CD4-positive, CD25-positive, alpha-beta regulatory T cell (primary cell): ENCODE measurements at regions not wholly inside any gene's neighbourhood (a gene's known extent, or its start where the extent isn't known, plus 50 kb on each side); places are given as distances from the start of the nearest gene placed in this dataset.

ENCODE experiments used
- ATAC-seq, 2 donors: fragments of 150-1000 bp; cut with Tn5 transposase; one replicate each; pipeline ENCODE4 v1.10.0; 2021; ENCODE audit warnings: low read depth in 2 of 2, moderate number of reproducible peaks in 2 of 2, moderate library complexity in 1 of 2
- DNase-seq, 3 donors: peaks; one replicate each; pipeline versions ENCODE4 v3.0.0 to v3.0.0-alpha.2; 2012 to 2022; ENCODE audit warnings: mixed read lengths in 1 of 3
- H3K27ac ChIP-seq: one replicate; pipeline ENCODE4 v1.7.0; 2013; ENCODE audit warnings: mild to moderate bottlenecking, low read length; ENCODE audit not compliant: insufficient read depth, poor library complexity, severe bottlenecking
- H3K27me3 ChIP-seq: one replicate; pipeline ENCODE4 v1.7.0; 2013; ENCODE audit warnings: low read length; ENCODE audit not compliant: control insufficient read depth, insufficient read depth
- H3K36me3 ChIP-seq: one replicate; pipeline ENCODE4 v1.7.0; 2013; ENCODE audit warnings: mild to moderate bottlenecking, low read length, moderate library complexity; ENCODE audit not compliant: control insufficient read depth, insufficient read depth
- H3K4me1 ChIP-seq: 2 replicates; pipeline ENCODE4 v1.7.0; 2013; ENCODE audit warnings: mild to moderate bottlenecking, low read length; ENCODE audit not compliant: insufficient read depth, control insufficient read depth, poor library complexity, severe bottlenecking
- H3K4me3 ChIP-seq: one replicate; pipeline ENCODE4 v1.7.0; 2013; ENCODE audit warnings: low read depth, mild to moderate bottlenecking, low read length, moderate library complexity
- H3K9me3 ChIP-seq, 2 experiments: 1 replicate in 1 of 2; 2 replicates in 1 of 2; pipeline ENCODE4 v1.7.0; 2013; ENCODE audit warnings: low read length in 2 of 2, mild to moderate bottlenecking in 1 of 2, moderate library complexity in 1 of 2; ENCODE audit not compliant: control insufficient read depth in 2 of 2
- H3K27ac Mint-ChIP-seq, 3 donors: one replicate each; pipeline ENCODE4 v1.8.0; 2020 to 2022; ENCODE audit warnings: mild to moderate bottlenecking in 3 of 3, mixed read lengths in 3 of 3, moderate library complexity in 2 of 3
- H3K27me3 Mint-ChIP-seq: one replicate; pipeline ENCODE4 v1.8.0; 2022; ENCODE audit warnings: mild to moderate bottlenecking, mixed read lengths
- H3K36me3 Mint-ChIP-seq: one replicate; pipeline ENCODE4 v1.8.0; 2020; ENCODE audit warnings: mixed read lengths
- H3K4me1 Mint-ChIP-seq, 4 donors: one replicate each; pipeline ENCODE4 v1.8.0; 2020 to 2022; ENCODE audit warnings: mixed read lengths in 4 of 4, mild to moderate bottlenecking in 1 of 4
- H3K4me3 Mint-ChIP-seq, 4 donors: one replicate each; pipeline ENCODE4 v1.8.0; 2020 to 2022; ENCODE audit warnings: mild to moderate bottlenecking in 4 of 4, mixed read lengths in 4 of 4, moderate library complexity in 3 of 4
- H3K9me3 Mint-ChIP-seq, 7 donors: one replicate each; pipeline ENCODE4 v1.8.0; 2020 to 2022; ENCODE audit warnings: mixed read lengths in 7 of 7, mild to moderate bottlenecking in 3 of 7, moderate library complexity in 2 of 7

DNA sequence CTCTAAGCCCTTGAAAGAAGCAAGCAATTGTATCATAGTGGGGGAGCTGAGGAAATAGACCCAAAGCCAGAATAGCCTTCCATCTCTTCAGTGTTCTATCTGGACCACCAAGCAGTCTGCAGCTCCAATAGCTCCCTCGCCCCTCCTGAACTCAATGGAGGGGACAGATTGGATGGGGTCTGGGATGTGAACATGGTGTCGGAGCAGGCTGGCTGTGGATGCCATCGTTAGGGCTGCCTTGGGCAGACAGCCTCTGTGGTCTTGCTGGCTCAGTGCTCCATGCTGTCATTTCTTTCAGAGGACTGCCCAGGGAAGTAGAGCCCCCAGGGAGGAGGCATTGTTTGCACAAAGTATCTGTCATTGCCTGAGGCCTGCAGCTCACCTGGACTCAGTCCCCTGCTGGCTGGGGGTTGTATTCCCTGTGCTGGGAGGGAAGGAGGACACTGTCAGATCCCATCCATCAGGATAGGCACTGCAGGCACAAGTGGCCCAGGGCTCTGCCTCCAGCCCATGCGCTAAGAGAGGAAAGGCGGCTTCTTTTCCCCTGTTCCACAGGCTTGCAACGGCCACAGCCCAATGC is 537.7 kb downstream of the BUD13 start:
- no peak overlapping the region for H3K4me3 Mint-ChIP-seq
- Histone ChIP-seq H3K36me3 (no peaks in the 10 kb centered on the region), H3K27me3 (no peaks in the 10 kb centered on the region), H3K27ac (no peak overlapping the region), H3K4me3 (no peak overlapping the region), H3K9me3 (no peaks in the 10 kb centered on the region), H3K4me1 (no peaks in the 10 kb centered on the region)
- DNase-seq, result no peak
- H3K27ac Mint-ChIP-seq, result no peak overlapping the region
- no peak for ATAC-seq
- H3K4me1 Mint-ChIP-seq, result no peaks in the 10 kb centered on the region
- peaks cover 4% of the 10 kb centered on the region for H3K27me3 Mint-ChIP-seq
- peaks cover 0 to 3% (median 0%) of the 10 kb centered on the region in 7 donors for H3K9me3 Mint-ChIP-seq
- no peaks in the 10 kb centered on the region for H3K36me3 Mint-ChIP-seq

DNA sequence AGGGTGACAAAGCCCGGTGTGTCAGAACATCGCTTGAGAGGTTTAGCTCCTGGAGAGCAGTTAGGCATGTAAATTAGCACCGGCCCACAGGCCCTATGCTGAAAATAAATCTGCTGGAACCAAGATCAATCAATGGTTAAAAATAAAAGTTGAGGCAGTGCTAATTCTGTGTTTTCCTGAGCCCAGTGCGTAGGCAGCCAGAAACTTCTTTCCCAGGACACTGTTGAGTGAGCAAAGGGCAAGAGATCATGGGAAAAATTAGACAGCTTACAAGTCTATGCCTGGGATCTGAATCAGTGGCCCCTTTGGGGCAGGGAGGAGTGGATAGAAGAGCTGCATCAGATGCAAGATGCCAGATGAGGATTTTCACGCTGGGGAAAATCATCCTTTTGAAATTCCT is 539.2 kb downstream of the BUD13 start:
- H3K9me3 ChIP-seq, result no peaks in the 10 kb centered on the region
- Mint-ChIP-seq H3K27ac (no peak overlapping the region), H3K36me3 (no peaks in the 10 kb centered on the region), H3K4me3 (no peak overlapping the region), H3K9me3 (peaks cover 0 to 3% (median 0%) of the 10 kb centered on the region in 7 donors), H3K4me1 (no peaks in the 10 kb centered on the region), H3K27me3 (peaks cover 5% of the 10 kb centered on the region)
- H3K4me1 ChIP-seq, result no peaks in the 10 kb centered on the region
- H3K27ac ChIP-seq, result no peak overlapping the region
- ATAC-seq, result no peak
- no peaks in the 10 kb centered on the region for H3K27me3 ChIP-seq
- no peak for DNase-seq
- no peaks in the 10 kb centered on the region for H3K36me3 ChIP-seq
- no peak overlapping the region for H3K4me3 ChIP-seq

DNA sequence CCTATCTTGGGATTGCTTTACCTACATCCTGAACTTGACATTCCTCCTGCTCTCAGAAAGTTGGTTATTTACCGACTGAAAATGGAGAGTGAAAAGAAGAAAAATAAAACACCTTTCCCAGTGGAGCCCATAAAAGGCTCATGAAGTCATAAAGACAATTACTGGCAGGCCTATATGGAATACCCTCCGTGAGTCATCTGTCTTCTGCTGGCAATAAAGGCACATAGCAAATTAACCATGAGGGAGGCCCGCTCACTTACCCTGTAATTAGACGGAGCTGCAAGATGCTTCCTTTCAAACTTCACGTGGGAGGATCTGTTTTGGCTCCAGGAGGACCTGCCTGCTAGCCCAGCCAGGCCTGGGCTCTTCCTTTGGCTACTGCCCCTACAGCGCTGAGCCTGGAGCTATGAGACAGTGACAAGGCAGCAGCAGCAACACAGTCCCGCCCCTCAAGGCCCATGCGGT is 540.4 kb downstream of the BUD13 start:
- Mint-ChIP-seq H3K4me3 (no peak overlapping the region), H3K27me3 (peaks cover 6% of the 10 kb centered on the region), H3K27ac (no peak overlapping the region), H3K4me1 (no peaks in the 10 kb centered on the region), H3K36me3 (no peaks in the 10 kb centered on the region), H3K9me3 (peaks cover 0 to 3% (median 0%) of the 10 kb centered on the region in 7 donors)
- no peaks in the 10 kb centered on the region for H3K36me3 ChIP-seq
- H3K27ac ChIP-seq, result no peak overlapping the region
- DNase-seq, result no peak
- no peak for ATAC-seq
- H3K9me3 ChIP-seq, result no peaks in the 10 kb centered on the region
- no peaks in the 10 kb centered on the region for H3K27me3 ChIP-seq
- H3K4me3 ChIP-seq, result no peak overlapping the region
- no peaks in the 10 kb centered on the region for H3K4me1 ChIP-seq

DNA sequence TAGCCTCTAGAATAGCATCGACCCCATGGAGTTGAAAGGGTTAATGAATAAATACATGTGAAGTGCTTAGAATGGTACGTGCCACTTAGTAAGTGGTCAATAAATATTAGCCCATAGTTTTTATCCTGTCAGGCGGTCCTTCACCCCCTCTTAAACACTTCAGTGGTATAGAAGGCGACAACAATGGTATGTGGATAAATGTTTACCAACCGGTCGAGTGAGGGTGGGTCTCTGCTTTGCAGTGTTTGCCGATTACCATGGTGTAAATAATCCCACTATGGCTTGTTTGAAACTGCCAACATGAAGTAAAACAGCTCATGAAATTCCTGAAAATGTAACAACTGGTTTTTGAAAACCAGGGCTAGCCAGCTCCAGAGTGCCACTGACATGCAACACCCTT is 541.2 kb downstream of the BUD13 start:
- no peaks in the 10 kb centered on the region for H3K36me3 Mint-ChIP-seq
- Histone ChIP-seq H3K36me3 (no peaks in the 10 kb centered on the region), H3K4me3 (no peak overlapping the region), H3K4me1 (no peaks in the 10 kb centered on the region), H3K9me3 (no peaks in the 10 kb centered on the region), H3K27ac (no peak overlapping the region), H3K27me3 (no peaks in the 10 kb centered on the region)
- H3K4me1 Mint-ChIP-seq, result no peaks in the 10 kb centered on the region
- DNase-seq, result no peak
- no peak overlapping the region for H3K4me3 Mint-ChIP-seq
- peaks cover 0 to 3% (median 0%) of the 10 kb centered on the region in 7 donors for H3K9me3 Mint-ChIP-seq
- H3K27ac Mint-ChIP-seq, result no peak overlapping the region
- peaks cover 9% of the 10 kb centered on the region for H3K27me3 Mint-ChIP-seq
- no peak for ATAC-seq

DNA sequence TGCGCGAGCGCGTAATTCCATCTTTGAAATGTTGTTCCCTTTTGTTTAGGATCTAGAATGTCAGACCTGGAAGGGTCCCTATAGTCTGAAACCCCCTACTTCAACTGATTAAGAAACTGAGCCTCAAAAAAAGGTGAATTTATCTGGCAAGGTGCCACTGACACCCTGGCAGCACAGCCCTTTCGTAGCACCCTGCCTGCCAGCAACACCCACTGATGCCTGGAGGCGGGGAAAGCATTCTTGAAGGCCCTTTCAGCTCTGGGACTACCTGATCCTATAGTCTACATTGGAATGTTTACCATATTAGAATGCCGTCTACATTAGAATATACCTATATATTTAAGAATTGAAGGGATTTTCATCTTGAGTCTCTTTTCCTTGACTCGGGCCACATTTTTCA is 542.3 kb downstream of the BUD13 start:
- no peaks in the 10 kb centered on the region for H3K9me3 ChIP-seq
- DNase-seq, result no peak
- peaks cover 0 to 2% (median 0%) of the 10 kb centered on the region in 7 donors for H3K9me3 Mint-ChIP-seq
- H3K36me3 ChIP-seq, result no peaks in the 10 kb centered on the region
- H3K36me3 Mint-ChIP-seq, result no peaks in the 10 kb centered on the region
- no peak overlapping the region for H3K4me3 Mint-ChIP-seq
- H3K4me3 ChIP-seq, result no peak overlapping the region
- H3K27me3 Mint-ChIP-seq, result peaks cover 18% of the 10 kb centered on the region
- no peak overlapping the region for H3K27ac Mint-ChIP-seq
- no peaks in the 10 kb centered on the region for H3K4me1 Mint-ChIP-seq
- no peaks in the 10 kb centered on the region for H3K27me3 ChIP-seq
- H3K27ac ChIP-seq, result no peak overlapping the region
- ATAC-seq, result no peak
- H3K4me1 ChIP-seq, result no peaks in the 10 kb centered on the region

DNA sequence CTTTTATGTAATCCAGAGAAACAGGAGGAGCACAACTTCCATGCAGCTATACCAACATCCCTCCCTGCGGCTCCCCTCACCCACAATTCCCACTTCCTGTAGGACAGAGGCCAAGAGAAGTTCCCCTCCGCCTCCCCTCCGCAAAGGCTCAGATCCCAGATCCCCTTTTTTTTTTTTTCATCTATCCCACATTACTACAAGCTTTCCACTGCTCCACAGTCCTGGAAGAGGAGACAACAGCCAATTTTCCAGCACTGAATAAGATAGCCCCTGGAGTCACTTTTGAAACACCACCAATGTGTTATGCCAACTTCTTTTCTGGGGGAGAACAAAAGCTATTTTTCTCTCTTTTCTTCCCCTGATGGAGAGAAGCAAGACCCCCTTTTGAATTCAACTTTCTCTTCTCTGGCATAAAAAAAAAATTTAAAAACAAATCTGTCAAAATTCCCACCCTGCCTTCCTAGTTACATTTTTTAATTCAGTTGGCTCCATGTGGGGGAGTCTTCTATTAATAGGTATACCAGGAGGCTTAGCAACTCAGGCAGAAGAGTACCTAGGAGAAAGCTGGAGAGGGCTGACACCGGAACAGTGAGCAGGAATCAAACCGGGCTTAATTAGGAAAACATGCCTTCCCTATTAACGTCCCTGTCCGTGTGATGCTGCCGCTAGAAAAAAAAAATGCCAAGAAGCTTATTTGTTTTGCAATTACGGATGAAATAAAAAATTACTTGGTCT is 543.4 kb downstream of the BUD13 start:
- Mint-ChIP-seq H3K36me3 (no peaks in the 10 kb centered on the region), H3K4me3 (no peak overlapping the region), H3K27me3 (peaks cover 18% of the 10 kb centered on the region), H3K4me1 (no peaks in the 10 kb centered on the region), H3K27ac (no peak overlapping the region), H3K9me3 (peaks cover 0 to 2% (median 0%) of the 10 kb centered on the region in 7 donors)
- Histone ChIP-seq H3K4me3 (no peak overlapping the region), H3K9me3 (no peaks in the 10 kb centered on the region), H3K27me3 (no peaks in the 10 kb centered on the region), H3K4me1 (no peaks in the 10 kb centered on the region), H3K27ac (no peak overlapping the region), H3K36me3 (no peaks in the 10 kb centered on the region)
- ATAC-seq (no peak), DNase-seq (no peak)

DNA sequence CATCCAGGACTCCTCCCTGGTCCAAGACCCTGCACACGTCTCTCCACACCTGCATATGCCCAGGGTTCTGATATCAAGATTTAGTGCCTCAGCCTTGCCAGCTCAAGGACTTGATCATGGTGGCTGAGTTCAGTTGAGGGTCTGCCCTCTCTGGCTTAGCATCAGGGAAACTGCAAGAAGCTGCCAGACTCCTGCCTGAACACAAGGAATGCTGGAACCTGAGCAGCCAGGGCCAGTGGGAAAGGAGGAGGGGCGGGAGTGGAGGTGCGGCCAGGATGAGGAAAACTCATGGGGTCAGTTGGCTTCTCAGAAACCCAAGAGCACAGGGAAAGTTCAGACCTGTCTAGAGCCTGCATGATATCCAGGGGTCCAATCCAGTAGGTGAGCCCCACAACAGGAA is 546.1 kb downstream of the BUD13 start:
- DNase-seq, result no peak
- Histone ChIP-seq H3K4me1 (no peaks in the 10 kb centered on the region), H3K27ac (no peak overlapping the region), H3K9me3 (no peaks in the 10 kb centered on the region), H3K27me3 (no peaks in the 10 kb centered on the region), H3K4me3 (no peak overlapping the region), H3K36me3 (no peaks in the 10 kb centered on the region)
- H3K27ac Mint-ChIP-seq, result no peak overlapping the region
- H3K4me1 Mint-ChIP-seq, result no peaks in the 10 kb centered on the region
- no peak overlapping the region for H3K4me3 Mint-ChIP-seq
- ATAC-seq, result no peak
- no peaks in the 10 kb centered on the region for H3K9me3 Mint-ChIP-seq
- H3K36me3 Mint-ChIP-seq, result no peaks in the 10 kb centered on the region
- peaks cover 18% of the 10 kb centered on the region for H3K27me3 Mint-ChIP-seq
